ENCODE measurements at regions not wholly inside any gene's neighbourhood (a gene's known extent, or its start where the extent isn't known, plus 50 kb on each side); places are given as distances from the start of the nearest gene placed in this dataset.

DNA sequence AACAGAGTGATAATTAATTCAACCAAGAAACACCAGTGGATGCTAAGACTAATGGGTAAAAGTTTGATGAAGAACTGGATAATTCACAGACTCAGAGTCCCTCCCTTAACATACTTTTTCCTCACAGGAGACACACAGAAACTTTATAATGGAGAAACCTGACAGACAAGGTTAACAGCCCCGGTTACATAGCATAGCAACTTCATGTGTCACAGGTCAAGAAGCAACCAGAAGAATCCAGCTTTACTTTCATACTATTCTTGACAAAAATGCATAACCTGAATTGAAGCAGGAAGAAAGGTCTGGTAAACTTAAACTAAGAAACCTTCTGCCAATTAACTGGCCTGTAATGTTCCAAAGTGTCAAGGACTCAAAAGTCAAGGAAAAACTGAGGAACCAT is 375.9 kb downstream of the RNF144B start (continued):
- TF ChIP-seq POU2F2 (IDR thresholded peaks at IDR 0.05; ENCODE audit: borderline replicate concordance, low read depth, low read length): no peak
- no peak for TF ChIP-seq KDM1A (IDR thresholded peaks at IDR 0.05; ENCODE audit: borderline replicate concordance)
- TF ChIP-seq NRF1 (conservative IDR thresholded peaks at IDR 0.05; ENCODE audit: low read depth, low read length): no peak
- no peak for TF ChIP-seq SREBF1 (IDR thresholded peaks at IDR 0.05; ENCODE audit: low read length)
- no peak for TF ChIP-seq SMARCA5 (IDR thresholded peaks at IDR 0.05)

DNA sequence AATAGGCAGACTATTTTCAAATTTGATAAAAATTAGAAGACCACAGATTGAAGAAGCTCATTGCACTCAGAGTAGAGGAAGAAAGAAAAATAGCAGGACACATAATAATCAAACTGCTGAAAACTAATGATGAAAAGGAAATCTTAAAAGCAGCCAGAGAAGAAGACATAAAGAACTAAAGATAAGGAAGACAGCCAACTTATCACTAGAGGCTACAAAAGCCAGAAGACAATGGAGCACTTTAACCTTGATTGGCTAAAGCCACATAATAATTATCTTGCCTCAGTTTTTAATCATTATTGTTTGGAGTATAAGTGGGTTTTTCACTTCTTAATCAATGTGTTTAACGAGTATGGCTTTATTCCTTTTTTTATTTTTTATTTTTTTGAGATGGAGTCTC is 397.6 kb downstream of the RNF144B start:
- ChIA-PET SMC1A (ENCODE audit: uncharacterized antibody, unreplicated experiment) (no interaction called here), POLR2A (no interaction called here), RAD21 (ENCODE audit: unreplicated experiment) (no interaction called here), CTCF (interaction anchor here (0.6 kb wide), 1 partner anchor 1508 kb away, joined by 3 read pairs; no protein-coding TSS in a partner anchor)
- no peaks in the 10 kb centered on the region for H3K79me2 ChIP-seq (ENCODE audit: control insufficient read depth, insufficient read depth, low read length)
- H4K20me1 ChIP-seq (ENCODE audit: control insufficient read depth, insufficient read depth): no peaks in the 10 kb centered on the region
- no peak overlapping the region for H3K9ac ChIP-seq (ENCODE audit: control insufficient read depth, insufficient read depth, low read length)
- H3K4me1 ChIP-seq (ENCODE audit: control insufficient read depth, insufficient read depth, low read length): no peaks in the 10 kb centered on the region
- no peaks in the 10 kb centered on the region for H3K9me3 ChIP-seq (replicated peaks; ENCODE audit: control insufficient read depth, insufficient read depth, low read length)
- BruUV-seq (replicated peaks): no TSS peak
- no peak overlapping the region for H3K27ac ChIP-seq (ENCODE audit: control insufficient read depth, insufficient read depth)
- H2AFZ ChIP-seq (ENCODE audit: control insufficient read depth, low read depth, low read length): no peak overlapping the region
- WGBS (ENCODE audit: insufficient coverage, insufficient replicate concordance, low lambda C conversion rate, missing lambda C conversion rate): 7% methylated on average over 1 of the region's 1 CpG
- no peak for ATAC-seq
- no peak overlapping the region for H3K4me2 ChIP-seq (ENCODE audit: control insufficient read depth, insufficient read depth)
- H3K36me3 ChIP-seq (ENCODE audit: control insufficient read depth in 2 of 2, insufficient read depth in 2 of 2, low read length in 1 of 2): no peaks in the 10 kb centered on the region
- H3K27me3 ChIP-seq (replicated peaks in 1 of 2; ENCODE audit: control insufficient read depth in 2 of 2, insufficient read depth in 2 of 2, low read length in 1 of 2): no peaks in the 10 kb centered on the region
- no peak for DNase-seq (ENCODE audit: low read depth, low spot score)
- in situ Hi-C loops (cut with MboI): no loop called here
- H3K4me3 ChIP-seq: no peak overlapping the region
- intact Hi-C loops (cut with micrococcal nuclease; ENCODE audit: unreplicated experiment): no loop called here
- FAIRE-seq: no peak
- TF ChIP-seq PAX5 (IDR thresholded peaks at IDR 0.05; ENCODE audit: borderline replicate concordance, low read depth, low read length): no peak
- no peak for TF ChIP-seq MYC (IDR thresholded peaks at IDR 0.05; ENCODE audit: insufficient read depth, insufficient read length, insufficient replicate concordance, low read length, severe bottlenecking)
- TF ChIP-seq MEF2B (IDR thresholded peaks at IDR 0.05; ENCODE audit: partially characterized antibody, poor library complexity, severe bottlenecking): no peak
- no peak for TF ChIP-seq RELA (IDR thresholded peaks at IDR 0.05; ENCODE audit: borderline replicate concordance, partially characterized antibody)
- TF ChIP-seq IKZF2 (IDR thresholded peaks at IDR 0.05): no peak
- no peak for TF ChIP-seq NFXL1 (IDR thresholded peaks at IDR 0.05; ENCODE audit: borderline replicate concordance)
- no peak for TF ChIP-seq EGR1 (IDR thresholded peaks at IDR 0.05; ENCODE audit: borderline replicate concordance in 1 of 2, low read depth in 2 of 2, low read length in 2 of 2)
- TF ChIP-seq, protein P1, sequence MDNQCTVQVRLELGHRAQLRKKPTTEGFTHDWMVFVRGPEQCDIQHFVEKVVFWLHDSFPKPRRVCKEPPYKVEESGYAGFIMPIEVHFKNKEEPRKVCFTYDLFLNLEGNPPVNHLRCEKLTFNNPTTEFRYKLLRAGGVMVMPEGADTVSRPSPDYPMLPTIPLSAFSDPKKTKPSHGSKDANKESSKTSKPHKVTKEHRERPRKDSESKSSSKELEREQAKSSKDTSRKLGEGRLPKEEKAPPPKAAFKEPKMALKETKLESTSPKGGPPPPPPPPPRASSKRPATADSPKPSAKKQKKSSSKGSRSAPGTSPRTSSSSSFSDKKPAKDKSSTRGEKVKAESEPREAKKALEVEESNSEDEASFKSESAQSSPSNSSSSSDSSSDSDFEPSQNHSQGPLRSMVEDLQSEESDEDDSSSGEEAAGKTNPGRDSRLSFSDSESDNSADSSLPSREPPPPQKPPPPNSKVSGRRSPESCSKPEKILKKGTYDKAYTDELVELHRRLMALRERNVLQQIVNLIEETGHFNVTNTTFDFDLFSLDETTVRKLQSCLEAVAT (IDR thresholded peaks at IDR 0.05): no peak
- TF ChIP-seq MTA2 (IDR thresholded peaks at IDR 0.05; ENCODE audit: low read depth): no peak
- TF ChIP-seq CHD4 (IDR thresholded peaks at IDR 0.05): no peak
- TF ChIP-seq ZNF24 (IDR thresholded peaks at IDR 0.05): no peak
- no peak for TF ChIP-seq MEF2A (IDR thresholded peaks at IDR 0.05; ENCODE audit: insufficient read depth, low read depth, low read length)
- TF ChIP-seq TCF7 (IDR thresholded peaks at IDR 0.05; ENCODE audit: borderline replicate concordance): no peak
- TF ChIP-seq RAD21 (IDR thresholded peaks at IDR 0.05; ENCODE audit: insufficient read depth, low read depth, low read length): no peak

All from GM12878 (cell line).